Right kidney (tissue), 1 donor: ENCODE measurements at regions not wholly inside any gene's neighbourhood (a gene's known extent, or its start where the extent isn't known, plus 50 kb on each side); places are given as distances from the start of the nearest gene placed in this dataset.
"Not testable (repeated sequence)": the region's sequence is repeated elsewhere in the genome, so short reads cannot be mapped to it uniquely, and the experiment has no call there.

Experiments used
- DNase-seq: peaks from one replicate; pipeline ENCODE4 v3.0.0-alpha.2; 2016

DNA sequence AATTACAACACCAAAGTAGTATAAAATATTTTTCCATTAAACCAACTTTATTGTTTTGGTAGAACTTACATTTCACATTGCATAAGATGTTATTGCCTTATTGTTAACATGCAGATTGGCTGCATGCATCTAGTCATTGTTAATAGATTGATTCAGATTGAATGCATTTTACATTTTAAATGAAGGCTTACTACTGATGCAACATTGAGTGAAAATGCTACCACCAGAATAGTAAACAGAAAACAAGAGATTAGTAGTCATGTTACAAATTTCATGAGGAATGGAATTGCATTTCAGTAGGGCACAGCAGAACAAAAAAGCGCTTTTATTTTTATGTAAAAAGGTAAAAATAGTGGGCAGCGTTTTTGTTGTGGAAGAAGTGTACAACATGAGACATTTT, 298.3 kb downstream of the ARL4A start:
- no peak for DNase-seq

DNA sequence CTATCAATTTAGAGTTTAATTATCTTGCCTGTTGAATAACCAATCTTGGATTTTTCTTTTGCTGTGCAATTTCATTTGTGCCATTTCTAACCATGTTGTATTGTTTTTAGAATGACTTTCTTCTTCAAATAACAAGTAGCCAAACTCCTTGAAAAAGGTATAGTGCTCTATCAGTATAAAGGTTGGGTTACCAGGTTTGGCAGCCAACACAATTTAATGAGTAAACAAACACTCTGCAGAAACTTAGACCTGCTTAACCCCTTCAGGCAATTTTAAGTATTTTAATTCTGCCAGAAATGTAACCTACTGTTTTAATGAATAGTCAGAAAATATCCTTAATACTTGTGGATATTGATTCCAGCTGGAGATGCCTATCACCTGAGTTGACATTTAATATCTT, 299.8 kb downstream of the ARL4A start:
- DNase-seq, result no peak

DNA sequence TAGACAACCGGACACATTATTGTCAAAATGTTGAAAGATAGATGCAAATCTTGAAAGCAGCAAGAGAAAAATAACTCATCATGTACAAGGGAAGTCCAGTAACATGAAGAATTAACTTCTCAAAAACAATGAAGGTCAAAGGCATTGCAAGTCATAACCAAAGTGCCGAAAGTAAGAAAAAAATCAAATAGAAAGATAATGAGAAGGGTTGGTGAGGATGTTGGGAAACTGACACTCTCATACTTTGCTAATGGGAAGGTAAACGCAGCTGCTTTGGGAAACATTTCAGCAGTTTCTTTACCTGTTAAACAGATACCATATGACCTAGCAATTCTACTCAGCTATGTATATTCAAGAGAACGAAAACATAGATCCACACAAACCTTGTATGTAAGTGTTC, 303.0 kb downstream of the ARL4A start:
- DNase-seq, result no peak

DNA sequence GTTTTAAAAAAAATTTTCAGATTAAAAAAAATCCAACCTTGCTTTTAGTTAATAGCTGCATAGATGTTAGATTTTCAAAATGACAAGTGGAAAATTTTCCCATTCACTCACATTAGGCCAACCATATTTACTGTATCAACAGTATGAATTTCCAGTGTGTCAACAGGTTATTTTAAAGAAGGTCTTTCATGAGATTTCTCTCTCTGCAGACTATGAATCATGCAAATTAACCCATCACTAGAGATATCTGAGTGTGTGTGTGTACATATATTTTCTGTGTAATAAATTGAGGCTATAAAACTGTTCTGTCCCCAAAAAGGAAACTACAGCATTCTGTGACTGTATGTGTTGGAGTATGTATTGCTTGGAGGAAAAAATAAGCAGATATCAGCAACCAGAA, 305.6 kb downstream of the ARL4A start:
- no peak for DNase-seq

DNA sequence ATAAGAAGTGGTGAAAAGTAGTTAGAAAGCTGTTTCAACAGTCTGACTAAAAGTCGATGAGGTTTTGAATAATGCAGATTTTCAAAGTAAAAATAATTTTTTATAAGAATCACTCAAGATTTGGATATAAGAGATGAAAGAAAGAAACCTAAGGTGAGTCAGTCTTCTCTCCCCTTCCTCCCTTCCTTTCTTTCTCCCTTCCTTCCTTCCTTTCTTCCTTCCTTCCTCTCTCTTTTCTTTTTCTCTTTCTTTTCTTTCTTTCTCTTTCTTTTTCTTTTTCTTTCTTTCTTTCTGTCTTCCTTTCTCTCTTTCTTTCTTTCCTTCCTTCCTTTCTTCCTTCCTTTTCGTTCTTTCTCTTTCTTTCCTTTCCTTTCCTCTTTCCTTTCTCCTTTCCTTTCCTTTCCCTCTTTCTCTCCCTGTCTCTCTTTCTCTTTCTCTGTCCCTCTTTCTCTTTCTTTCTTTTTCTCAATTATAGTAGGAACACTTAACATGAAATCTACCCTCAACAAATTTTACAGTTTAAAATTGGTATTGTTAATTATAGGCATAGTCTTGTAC, 308.6 kb downstream of the ARL4A start:
- DNase-seq, result no peak

DNA sequence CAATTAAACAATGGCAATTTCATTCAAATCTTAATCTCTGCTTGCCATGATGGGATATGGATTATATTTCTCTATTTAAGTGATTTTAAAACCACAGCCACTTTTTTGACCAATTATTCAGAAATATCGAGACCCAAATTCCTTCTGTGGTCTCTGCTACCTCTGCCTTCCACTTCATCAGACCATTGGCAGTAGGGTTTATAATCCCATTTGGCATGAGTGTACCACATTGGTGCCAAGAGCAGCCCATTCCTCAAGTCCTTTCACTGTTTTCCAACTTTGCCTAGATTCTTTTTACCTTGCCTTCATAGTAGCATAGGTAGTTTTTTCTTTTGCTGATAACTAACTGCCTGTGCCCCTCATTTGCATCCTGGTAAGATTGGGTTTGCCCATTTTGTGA, 319.9 kb downstream of the ARL4A start:
- DNase-seq, result no peak

DNA sequence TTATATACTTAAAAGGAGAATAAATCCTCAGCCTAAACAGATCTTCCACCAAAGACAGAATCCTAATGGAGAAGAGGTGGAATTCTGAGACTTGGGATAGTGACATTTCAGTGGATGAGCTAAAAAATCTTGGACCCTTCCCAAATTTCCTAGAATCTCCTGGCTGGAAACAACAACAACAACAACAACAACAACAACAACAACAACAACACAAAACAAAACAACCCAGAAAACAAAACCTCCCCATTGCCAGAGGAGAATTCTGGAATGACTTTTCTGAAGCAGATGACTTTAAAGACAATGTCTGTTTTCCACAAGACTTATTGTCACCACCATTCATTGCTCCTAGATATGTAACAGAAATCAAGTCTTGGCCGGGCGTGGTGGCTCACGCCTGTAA, 322.1 kb downstream of the ARL4A start:
- no peak for DNase-seq

DNA sequence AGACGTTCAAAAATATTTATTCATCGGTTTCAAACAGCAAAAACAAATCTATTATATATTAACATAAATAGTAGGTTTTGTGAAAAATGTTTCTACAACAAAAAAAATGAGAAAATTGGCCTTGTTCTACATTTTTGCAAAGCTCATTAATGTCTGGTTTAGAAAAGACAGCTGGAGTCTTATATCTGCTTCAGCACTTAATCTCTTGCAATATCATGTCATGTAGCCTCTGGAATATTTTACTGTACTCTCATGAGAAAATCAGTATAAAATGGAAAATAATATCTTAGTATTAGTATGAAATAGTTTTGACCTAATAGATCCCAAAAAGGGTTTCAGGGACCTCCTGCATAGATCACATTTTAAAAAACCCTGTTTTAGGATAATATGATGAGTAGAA, 326.6 kb downstream of the ARL4A start:
- DNase-seq, result no peak

DNA sequence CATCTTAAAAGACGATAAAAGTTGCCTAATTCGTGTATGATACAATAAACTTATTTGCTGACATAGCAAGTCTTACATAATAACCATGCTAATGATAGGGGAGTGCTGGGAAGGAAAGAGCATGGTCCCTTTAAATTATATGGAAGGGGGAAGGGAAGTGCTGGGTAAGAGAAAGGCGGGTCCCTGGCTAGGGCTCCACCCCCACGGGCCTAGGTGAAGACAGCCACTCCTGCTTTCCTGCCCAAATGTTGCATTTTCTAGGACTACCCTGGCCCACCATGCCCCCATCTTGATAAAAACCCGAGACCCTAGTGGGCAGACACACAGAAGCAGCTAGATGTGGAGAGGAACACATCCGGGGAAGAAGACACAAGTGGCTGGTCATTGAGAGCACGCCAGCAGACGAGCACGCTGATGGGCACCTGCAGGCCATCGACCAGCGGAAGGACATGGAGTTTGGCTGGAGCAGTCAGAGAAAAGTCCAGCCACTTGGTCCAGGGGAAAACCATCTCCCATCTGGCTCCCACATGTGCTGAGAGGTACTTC, 328.7 kb downstream of the ARL4A start:
- no peak for DNase-seq

DNA sequence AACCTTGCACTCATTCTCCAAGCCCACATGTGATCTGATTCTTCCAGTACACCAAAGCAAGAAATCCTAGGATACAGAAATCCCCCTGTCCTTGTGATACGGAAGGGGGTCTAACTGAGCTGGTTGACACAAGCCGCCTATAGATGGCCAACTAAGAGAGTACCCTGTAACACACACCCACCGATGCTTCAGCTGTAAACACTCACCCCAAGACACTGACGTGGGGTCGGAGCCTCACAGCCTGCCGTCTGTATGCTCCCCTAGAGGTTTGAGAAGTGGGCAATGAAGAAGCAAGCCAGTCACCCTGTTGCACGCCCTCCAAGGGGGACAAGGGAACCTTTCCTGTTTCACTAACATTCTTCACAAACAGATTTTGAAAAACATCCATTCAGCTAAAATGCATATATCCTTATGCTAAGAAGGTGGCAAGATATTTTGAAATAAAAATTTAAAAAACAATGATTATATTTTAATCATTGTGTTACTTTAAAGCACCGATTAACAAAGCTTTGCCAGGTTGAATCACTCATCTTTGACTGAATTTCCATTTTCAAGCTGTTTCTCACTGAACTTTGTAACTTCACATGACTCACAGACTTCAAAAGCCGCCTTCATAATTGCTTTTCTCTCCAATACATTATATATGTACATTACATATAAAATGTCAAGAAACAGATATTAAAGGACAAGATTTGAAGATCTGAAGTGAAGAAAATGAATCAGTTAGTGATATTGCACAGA, 329.3 kb downstream of the ARL4A start:
- no peak for DNase-seq

DNA sequence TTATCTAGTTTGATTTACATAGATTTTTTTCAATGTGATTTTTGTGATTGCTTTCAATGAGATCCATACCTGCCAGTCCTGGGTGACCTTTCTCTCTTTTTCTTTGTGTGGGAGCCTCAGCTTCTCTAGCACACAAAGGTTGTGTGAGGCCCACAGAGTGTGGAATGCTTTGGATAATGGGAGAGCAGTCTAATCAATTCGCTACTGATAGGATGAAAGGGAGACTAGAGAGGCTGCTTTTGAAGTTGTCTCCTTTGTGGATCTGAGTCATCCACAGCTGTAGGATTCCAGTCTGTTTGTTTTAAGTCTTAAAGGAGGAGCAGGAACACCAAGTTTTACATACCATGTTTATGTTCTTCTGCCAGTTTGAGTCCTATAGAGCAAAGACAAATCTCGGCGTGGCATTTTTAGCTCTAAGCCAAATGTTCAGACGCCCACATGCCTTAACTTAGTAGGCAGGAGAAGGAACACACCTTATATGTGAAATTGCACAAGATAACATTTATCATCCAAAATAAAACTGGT, 330.0 kb downstream of the ARL4A start:
- DNase-seq, result no peak

DNA sequence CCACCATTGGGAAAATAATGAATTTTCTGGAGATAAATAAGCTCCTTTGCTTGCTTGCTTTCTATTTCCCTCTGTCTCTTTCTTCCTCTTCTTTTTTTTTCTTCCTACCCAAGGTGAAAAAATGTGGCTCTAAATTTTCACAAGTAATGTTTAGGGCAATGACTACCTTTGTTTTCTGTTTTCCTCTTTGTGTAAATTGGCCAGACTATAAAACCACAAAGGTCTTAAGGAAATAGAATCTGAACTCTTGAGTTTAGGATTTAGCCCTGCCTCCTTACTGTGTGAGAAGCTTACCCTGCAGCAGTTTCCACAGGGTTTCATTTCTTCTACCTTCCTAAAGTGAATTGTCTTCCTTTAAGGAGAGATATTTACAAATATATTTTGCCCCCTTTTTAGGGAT, 330.4 kb downstream of the ARL4A start:
- no peak for DNase-seq

DNA sequence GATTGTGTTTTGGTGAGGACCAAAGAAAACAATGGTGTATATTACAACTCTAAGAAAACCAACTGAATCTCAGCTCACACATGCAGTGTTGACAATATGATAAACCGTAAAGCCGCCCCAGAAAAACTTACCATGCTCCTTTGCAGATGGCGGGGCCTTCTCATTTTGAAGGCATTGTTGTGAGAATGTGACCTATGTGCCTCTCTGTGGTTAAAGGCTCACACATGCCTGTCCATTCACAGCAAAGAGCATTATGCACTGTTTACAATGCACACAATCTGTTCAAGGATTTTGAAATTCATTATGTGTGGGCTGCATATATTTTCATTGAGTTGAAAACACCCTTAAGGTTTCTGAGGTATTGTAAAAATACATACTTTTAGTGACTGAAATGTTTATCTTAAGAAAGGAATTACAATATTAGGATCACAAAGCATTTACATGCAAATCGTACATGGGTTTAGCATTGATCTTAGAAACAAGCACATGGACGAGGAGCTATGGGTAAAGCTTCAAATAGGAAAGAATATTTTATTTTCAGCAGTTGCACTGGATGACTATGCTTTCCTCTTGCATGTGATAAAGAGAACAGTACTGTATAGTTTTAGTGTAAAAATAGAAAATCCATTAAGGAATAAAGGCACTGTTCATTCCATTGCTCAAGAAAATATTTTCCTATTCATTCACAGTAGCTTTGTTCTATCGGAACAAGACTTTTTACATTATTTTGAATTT, 334.3 kb downstream of the ARL4A start:
- DNase-seq, result no peak

DNA sequence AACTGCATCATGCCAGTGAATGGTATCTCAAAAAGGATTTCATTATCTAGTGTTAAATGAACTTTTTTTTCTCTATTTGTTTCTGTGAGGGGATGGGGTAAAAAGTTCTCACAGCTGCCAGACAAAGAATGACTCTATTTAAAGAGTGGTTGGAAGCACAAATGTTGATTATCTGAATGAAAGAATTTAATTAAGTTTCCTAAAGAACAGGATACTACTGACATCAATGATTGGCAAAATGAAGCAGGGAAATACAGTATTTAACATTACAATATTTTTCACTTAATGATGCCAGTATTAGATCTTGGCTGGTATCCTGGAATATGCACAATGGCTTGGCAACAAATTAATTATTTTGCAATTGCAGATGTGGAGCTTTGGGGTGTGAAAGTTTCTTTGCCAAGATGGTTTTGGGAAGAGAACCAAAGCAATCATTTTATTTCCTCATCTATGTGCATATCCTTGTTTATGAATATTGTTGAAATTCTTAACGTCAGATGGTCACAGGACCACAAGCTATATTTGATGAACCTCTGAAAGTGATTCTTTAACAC, 336.8 kb downstream of the ARL4A start:
- no peak for DNase-seq

DNA sequence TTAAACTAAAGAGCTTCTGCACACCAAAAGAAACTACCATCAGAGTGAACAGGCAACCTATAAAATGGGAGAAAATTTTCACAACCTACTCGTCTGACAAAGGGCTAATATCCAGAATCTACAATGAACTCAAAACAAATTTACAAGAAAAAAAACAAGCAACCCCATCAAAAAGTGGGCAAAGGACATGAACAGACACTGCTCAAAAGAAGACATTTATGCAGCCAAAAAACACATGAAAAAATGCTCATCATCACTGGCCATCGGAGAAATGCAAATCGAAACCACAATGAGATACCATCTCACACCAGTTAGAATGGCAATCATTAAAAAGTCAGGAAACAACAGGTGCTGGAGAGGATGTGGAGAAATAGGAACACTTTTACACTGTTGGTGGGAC, 337.6 kb downstream of the ARL4A start:
- not testable (repeated sequence) for DNase-seq

DNA sequence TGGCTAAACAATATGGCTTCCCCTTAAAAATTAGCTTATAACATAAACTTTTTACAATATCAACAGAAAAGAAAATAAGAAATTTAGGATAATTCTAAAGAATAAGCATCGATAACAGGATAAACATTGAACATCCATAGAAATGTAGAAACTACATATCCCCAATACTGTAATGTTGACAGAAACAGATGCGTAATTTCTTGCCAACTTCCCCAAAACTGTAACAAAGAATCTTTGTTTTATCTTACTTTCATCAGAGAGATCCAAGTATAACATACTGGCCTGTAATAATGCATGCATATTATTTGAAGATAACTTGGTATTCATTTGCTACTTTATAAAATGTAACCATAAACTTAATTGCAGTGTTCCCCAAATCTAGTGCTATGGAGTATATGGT, 339.9 kb downstream of the ARL4A start:
- DNase-seq, result no peak

DNA sequence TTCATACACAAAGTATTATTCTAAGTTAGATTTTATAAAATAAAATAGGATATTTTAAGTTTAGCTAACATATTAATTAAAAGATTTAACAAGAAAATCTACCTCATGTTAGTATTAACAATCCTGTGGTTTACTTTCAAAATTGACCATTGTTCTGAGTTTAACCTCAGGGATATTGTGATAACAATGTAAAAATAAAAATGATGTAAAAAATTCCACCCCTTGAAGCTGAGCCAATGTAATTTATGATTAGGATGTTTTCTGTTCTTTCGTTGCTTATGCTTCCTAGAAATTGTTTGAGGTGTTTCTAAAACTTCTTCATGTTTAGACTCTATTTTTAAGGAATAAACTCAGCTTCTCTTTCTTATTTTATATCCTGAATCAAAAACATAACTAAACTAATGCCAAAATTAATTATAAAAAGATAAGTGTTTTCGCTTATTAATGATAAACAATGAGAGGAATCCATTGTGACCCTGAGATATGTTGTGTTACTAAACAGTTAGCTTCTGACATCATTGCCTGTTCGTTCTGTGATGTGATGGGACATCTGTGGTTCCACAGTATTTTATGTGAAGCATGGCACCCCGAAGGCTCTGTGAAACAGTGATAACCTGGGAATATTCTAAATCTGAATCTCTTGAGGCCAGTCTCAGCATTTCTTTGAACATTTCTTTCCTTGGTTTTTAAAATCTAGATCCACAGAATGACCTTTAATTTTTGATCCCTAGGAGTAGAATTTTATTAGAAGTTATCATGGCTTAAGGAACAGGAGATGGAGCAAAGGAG, 340.8 kb downstream of the ARL4A start:
- no peak for DNase-seq

DNA sequence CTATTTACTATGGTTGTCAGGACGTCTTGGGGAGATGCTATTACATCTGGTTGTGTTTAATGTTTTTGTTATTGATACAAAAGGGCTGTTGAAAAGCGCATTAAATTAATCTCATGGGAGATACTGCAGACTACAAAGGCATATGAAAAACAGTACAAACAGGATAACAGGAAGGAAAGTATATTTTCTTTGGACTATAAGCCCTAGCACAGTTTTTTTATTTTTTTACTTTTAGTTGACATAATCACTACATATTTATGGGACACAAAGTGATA, 341.3 kb downstream of the ARL4A start:
- DNase-seq, result no peak

DNA sequence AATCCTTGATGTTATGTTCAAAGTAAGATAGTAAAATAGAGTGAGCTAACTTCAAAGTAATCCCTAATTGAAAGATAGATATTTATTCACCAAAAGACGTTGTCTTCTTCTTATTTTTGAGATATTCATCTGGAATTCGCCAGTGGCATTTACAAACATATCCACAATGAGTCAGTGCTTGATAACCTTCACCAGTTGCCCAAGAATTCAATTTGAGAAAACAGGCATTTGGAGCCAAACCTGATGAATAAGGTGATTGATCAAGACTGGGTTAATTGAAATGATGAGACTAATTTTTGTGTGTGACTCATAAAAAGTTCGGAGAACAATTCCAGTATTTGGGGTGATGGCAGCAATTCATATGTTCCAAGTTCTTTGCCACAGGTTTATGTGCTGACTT, 344.0 kb downstream of the ARL4A start:
- no peak for DNase-seq

DNA sequence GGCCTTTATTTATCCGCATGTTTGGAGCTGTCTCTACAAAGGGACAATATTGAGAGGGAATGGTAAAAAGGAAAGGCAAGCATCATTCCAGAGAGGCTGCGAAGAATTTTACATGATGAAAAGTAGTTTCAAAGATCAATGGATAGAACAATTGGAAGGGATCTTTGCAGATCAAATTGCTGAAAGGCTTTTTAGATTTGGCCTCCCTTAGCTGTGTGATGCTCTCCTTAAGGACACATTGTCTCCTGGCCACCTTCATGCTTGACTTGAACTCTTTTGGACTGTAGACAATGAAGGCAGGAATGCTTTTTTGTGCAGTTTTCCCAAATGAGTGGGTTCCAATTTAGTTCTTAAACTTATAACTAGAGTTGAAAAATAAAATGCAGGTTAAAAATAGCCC, 344.7 kb downstream of the ARL4A start:
- DNase-seq, result no peak

DNA sequence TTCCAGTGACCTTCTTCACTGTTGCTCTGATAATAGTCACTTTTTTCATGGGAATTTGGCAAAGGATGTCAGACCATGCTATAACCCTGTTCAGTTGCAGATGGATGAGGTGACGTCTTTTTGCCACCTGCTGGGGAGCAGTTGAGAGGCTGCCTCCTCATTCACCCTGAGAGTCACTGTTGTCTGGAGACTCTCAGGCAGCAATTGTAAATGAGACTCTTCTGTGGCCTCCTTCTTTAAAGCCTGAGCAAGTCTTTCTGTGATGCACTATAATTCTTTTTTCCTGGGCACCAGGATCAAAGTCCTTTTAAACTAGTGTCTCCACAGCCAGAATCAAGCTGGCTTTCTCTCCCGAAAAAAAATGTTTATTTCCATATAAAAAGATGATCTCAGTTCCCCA, 345.1 kb downstream of the ARL4A start:
- DNase-seq, result no peak

DNA sequence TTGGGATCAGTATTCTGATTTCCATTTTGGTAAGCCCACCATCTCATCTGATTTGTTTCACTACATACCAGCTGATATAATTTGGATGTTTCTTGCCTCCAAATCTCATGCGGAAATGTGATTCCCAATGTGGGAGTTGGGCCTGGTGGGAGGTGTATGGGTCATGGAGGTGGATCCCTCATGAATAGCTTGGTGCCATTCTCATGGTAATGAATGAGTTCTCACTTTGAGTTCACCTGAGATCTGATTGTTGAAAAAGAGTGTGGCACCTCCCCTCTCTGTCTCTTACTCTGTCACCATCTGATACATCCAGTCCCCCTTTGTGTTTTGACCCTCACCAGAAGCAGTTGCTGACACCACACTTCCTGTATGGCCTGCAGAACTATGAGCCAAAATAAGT, 347.3 kb downstream of the ARL4A start:
- no peak for DNase-seq

DNA sequence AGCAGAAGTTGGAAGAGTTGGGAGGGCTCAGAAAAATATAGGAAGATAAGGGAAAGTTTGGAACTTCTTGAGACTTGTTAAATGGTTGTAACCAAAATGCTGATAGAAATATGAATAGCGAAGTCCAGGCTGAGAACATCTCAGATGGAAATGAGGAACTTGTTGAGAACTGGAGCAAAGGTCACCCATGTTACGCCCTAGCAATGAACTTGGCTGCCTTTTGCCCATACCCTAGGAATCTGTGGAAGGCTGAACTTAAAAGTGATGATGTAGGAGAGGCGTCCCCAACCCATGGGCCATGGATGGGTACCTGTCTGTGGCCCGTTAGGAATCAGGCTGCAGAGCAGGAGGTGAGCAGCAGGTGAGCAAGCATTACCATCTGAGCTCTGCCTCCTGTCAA, 347.8 kb downstream of the ARL4A start:
- no peak for DNase-seq
